Endodermal cell (in vitro differentiated cells): ENCODE measurements at regions not wholly inside any gene's neighbourhood (a gene's known extent, or its start where the extent isn't known, plus 50 kb on each side); places are given as distances from the start of the nearest gene placed in this dataset.

Experiments
- DNase-seq: peaks from one replicate; pipeline ENCODE4 v3.0.0-alpha.2; 2017
- H3K27ac ChIP-seq: 2 replicates; pipeline ENCODE4 v1.5.1; 2013; ENCODE audit warnings: mild to moderate bottlenecking, low read depth, low read length, moderate library complexity
- H3K27me3 ChIP-seq: 2 replicates; pipeline ENCODE4 v1.6.1; 2013; ENCODE audit warnings: mild to moderate bottlenecking, low read length, moderate library complexity; ENCODE audit not compliant: insufficient read depth, control insufficient read depth, poor library complexity, severe bottlenecking
- H3K36me3 ChIP-seq: 2 replicates; pipeline ENCODE4 v1.7.0; 2013; ENCODE audit warnings: mild to moderate bottlenecking, low read length, moderate library complexity; ENCODE audit not compliant: control insufficient read depth, insufficient read depth
- H3K4me1 ChIP-seq: one replicate; pipeline ENCODE4 v1.7.0; 2013; ENCODE audit warnings: low read length; ENCODE audit not compliant: control insufficient read depth, insufficient read depth
- H3K4me3 ChIP-seq: 2 replicates; pipeline ENCODE4 v1.5.1; 2013; ENCODE audit warnings: mild to moderate bottlenecking, low read length, moderate library complexity
- H3K9ac ChIP-seq: 2 replicates; pipeline ENCODE4 v1.6.1; 2013; ENCODE audit warnings: mild to moderate bottlenecking, low read length, moderate library complexity; ENCODE audit not compliant: poor library complexity, severe bottlenecking; ENCODE audit errors: extremely low read depth
- H3K9me3 ChIP-seq: 2 replicates; pipeline ENCODE4 v1.6.1; 2013; ENCODE audit warnings: mild to moderate bottlenecking, low read length, moderate library complexity; ENCODE audit not compliant: control insufficient read depth
- H3K27ac Mint-ChIP-seq: 2 replicates; pipeline ENCODE4 v1.8.0; 2020; ENCODE audit warnings: mixed read lengths
- H3K27me3 Mint-ChIP-seq: 2 replicates; pipeline ENCODE4 v1.8.0; 2021; ENCODE audit warnings: mild to moderate bottlenecking, mixed read lengths; ENCODE audit not compliant: insufficient read depth
- H3K36me3 Mint-ChIP-seq: 2 replicates; pipeline ENCODE4 v1.8.0; 2020; ENCODE audit warnings: low read depth, mixed read lengths
- H3K4me1 Mint-ChIP-seq: 2 replicates; pipeline ENCODE4 v1.8.0; 2020; ENCODE audit warnings: mixed read lengths
- H3K4me3 Mint-ChIP-seq: 2 replicates; pipeline ENCODE4 v1.8.0; 2020; ENCODE audit warnings: mild to moderate bottlenecking, moderate library complexity, mixed read lengths
- H3K9me3 Mint-ChIP-seq: 2 replicates; pipeline ENCODE4 v1.8.0; 2020; ENCODE audit warnings: mild to moderate bottlenecking, mixed read lengths
- CTCF ChIP-seq: fragments of 200-600 bp; sonication (generic); conservative IDR thresholded peaks from 2 replicates; pipeline ENCODE4 v1.5.0; 2021; ENCODE audit warnings: antibody characterized with exemption, mild to moderate bottlenecking
- WGBS, 2 experiments: methylation state at CpG; one replicate each; pipeline versions ENCODE4 v1.1.5 to v1.1.7; 2013; ENCODE audit warnings: missing lambda C conversion rate in 2 of 2, mixed read lengths in 1 of 2; ENCODE audit not compliant: insufficient coverage in 1 of 2, insufficient read length in 1 of 2; 5-methylcytosine and 5-hydroxymethylcytosine counted together

GRCh38 chr1:8251635-8252034 is 66.3 kb upstream of the SLC45A1 start:
- no peak for TF ChIP-seq CTCF
- H3K9me3 Mint-ChIP-seq = no peaks in the 10 kb centered on the region
- no peaks in the 10 kb centered on the region for H3K4me1 ChIP-seq
- no peak overlapping the region for H3K9ac ChIP-seq
- no peaks in the 10 kb centered on the region for H3K36me3 Mint-ChIP-seq
- H3K4me1 Mint-ChIP-seq = no peaks in the 10 kb centered on the region
- H3K36me3 ChIP-seq = no peaks in the 10 kb centered on the region
- no peak for DNase-seq
- no peak overlapping the region for H3K27ac Mint-ChIP-seq
- H3K4me3 Mint-ChIP-seq = no peak overlapping the region
- H3K27me3 ChIP-seq = no peaks in the 10 kb centered on the region
- H3K27me3 Mint-ChIP-seq = no peaks in the 10 kb centered on the region
- no peaks in the 10 kb centered on the region for H3K9me3 ChIP-seq
- no peak overlapping the region for H3K27ac ChIP-seq
- 94 to 97% methylated on average over 4 to 9 of the region's 9 CpGs for WGBS, 2 experiments
- H3K4me3 ChIP-seq = no peak overlapping the region

GRCh38 chr1:8249838-8250237 is 68.1 kb upstream of the SLC45A1 start:
- DNase-seq = no peak
- no peak overlapping the region for H3K4me3 ChIP-seq
- TF ChIP-seq CTCF = no peak
- WGBS, 2 experiments = 95 to 97% methylated on average over 3 of the region's 4 CpGs
- Mint-ChIP-seq H3K36me3 (no peaks in the 10 kb centered on the region), H3K27me3 (no peaks in the 10 kb centered on the region), H3K27ac (no peak overlapping the region), H3K4me3 (no peak overlapping the region), H3K9me3 (no peaks in the 10 kb centered on the region), H3K4me1 (no peaks in the 10 kb centered on the region)
- no peaks in the 10 kb centered on the region for H3K36me3 ChIP-seq
- H3K9me3 ChIP-seq = no peaks in the 10 kb centered on the region
- H3K4me1 ChIP-seq = no peaks in the 10 kb centered on the region
- no peak overlapping the region for H3K9ac ChIP-seq
- H3K27me3 ChIP-seq = no peaks in the 10 kb centered on the region
- no peak overlapping the region for H3K27ac ChIP-seq

GRCh38 chr1:8247811-8248436 is 70.0 kb upstream of the SLC45A1 start:
- H3K27ac Mint-ChIP-seq = no peak overlapping the region
- Histone ChIP-seq H3K4me1 (no peaks in the 10 kb centered on the region), H3K27me3 (no peaks in the 10 kb centered on the region), H3K36me3 (no peaks in the 10 kb centered on the region), H3K9ac (no peak overlapping the region), H3K9me3 (no peaks in the 10 kb centered on the region), H3K27ac (no peak overlapping the region), H3K4me3 (no peak overlapping the region)
- no peak for DNase-seq
- no peak for TF ChIP-seq CTCF
- H3K9me3 Mint-ChIP-seq = no peaks in the 10 kb centered on the region
- no peaks in the 10 kb centered on the region for H3K4me1 Mint-ChIP-seq
- H3K27me3 Mint-ChIP-seq = no peaks in the 10 kb centered on the region
- H3K4me3 Mint-ChIP-seq = no peak overlapping the region
- whole genome bisulfite sequencing, 2 experiments = 92 to 96% methylated on average over 7 to 10 of the region's 10 CpGs
- H3K36me3 Mint-ChIP-seq = no peaks in the 10 kb centered on the region
